OCI-LY1 (cell line): ENCODE measurements at regions not wholly inside any gene's neighbourhood (a gene's known extent, or its start where the extent isn't known, plus 50 kb on each side); places are given as distances from the start of the nearest gene placed in this dataset.
"Not testable (repeated sequence)": the region's sequence is repeated elsewhere in the genome, so short reads cannot be mapped to it uniquely, and the experiment has no call there.

Source experiments
- EZH2 ChIP-seq: fragments of 200-600 bp; sonication (generic), shearing (Covaris generic); IDR thresholded peaks from 2 replicates; pipeline ENCODE4 v1.8.0; 2017; ENCODE audit warnings: borderline replicate concordance, mixed run types, mild to moderate bottlenecking, antibody characterized with exemption, low read length, moderate library complexity, mixed read lengths
- TF ChIP-seq, protein P1 (sequence below): fragments of 200-600 bp; sonication (generic), shearing (Covaris generic); IDR thresholded peaks from 2 replicates; pipeline ENCODE4 v1.5.1; 2017; ENCODE audit warnings: mild to moderate bottlenecking, antibody characterized with exemption, low read length, moderate library complexity, mixed read lengths

DNA sequence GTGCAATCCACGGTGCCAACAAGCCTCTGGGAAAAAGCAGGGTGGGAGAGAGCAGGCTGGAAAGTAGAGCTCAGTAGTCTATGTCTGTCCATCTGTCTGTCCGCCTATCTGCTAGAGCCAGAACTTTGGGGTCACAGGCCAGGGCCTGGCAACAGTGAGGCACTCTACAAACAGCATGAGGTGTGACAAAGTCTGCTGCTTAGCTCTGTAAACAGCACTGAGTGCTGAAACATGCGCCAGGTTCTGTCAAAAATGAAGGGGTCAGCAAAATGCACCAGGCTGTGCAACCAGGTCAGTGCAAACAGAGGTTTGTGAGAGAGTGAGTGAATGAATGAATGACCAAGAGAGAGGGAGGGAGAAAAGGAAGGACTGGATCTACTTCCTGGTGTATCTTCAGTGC lies 936.5 kb downstream of the SPATA31A6 start:
- TF ChIP-seq, protein P1, sequence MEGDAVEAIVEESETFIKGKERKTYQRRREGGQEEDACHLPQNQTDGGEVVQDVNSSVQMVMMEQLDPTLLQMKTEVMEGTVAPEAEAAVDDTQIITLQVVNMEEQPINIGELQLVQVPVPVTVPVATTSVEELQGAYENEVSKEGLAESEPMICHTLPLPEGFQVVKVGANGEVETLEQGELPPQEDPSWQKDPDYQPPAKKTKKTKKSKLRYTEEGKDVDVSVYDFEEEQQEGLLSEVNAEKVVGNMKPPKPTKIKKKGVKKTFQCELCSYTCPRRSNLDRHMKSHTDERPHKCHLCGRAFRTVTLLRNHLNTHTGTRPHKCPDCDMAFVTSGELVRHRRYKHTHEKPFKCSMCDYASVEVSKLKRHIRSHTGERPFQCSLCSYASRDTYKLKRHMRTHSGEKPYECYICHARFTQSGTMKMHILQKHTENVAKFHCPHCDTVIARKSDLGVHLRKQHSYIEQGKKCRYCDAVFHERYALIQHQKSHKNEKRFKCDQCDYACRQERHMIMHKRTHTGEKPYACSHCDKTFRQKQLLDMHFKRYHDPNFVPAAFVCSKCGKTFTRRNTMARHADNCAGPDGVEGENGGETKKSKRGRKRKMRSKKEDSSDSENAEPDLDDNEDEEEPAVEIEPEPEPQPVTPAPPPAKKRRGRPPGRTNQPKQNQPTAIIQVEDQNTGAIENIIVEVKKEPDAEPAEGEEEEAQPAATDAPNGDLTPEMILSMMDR: not testable (repeated sequence)
- not testable (repeated sequence) for TF ChIP-seq EZH2
